Tibial nerve (tissue), 3 donors: ENCODE measurements at regions not wholly inside any gene's neighbourhood (a gene's known extent, or its start where the extent isn't known, plus 50 kb on each side); places are given as distances from the start of the nearest gene placed in this dataset.

Source experiments
- CTCF ChIP-seq, 5 experiments: fragments of 200-600 bp in 3 of 5; fragments of 450-650 bp in 2 of 5; sonication (generic) in 3 of 5; IDR thresholded peaks; one replicate each; pipeline ENCODE4 v1.5.1; 2016 to 2019; ENCODE audit warnings: antibody characterized with exemption in 5 of 5, mild to moderate bottlenecking in 3 of 5, moderate library complexity in 2 of 5
- POLR2A ChIP-seq, 2 donors: fragments of 450-650 bp; IDR thresholded peaks; one replicate each; pipeline ENCODE4 v1.6.1; 2017; ENCODE audit warnings: antibody characterized with exemption in 2 of 2, mild to moderate bottlenecking in 2 of 2, moderate library complexity in 2 of 2

GRCh38 chr7:1301054-1301881 is 68.6 kb downstream of the UNCX start:
- no peak for TF ChIP-seq POLR2A (IDR thresholded peaks at IDR 0.05)
- no peak for TF ChIP-seq CTCF (IDR thresholded peaks at IDR 0.05)
